GM12878 (cell line): ENCODE measurements at regions not wholly inside any gene's neighbourhood (a gene's known extent, or its start where the extent isn't known, plus 50 kb on each side); places are given as distances from the start of the nearest gene placed in this dataset.

Experiments used
- IRF3 ChIP-seq: fragments of 450-650 bp; IDR thresholded peaks from 2 replicates; pipeline ENCODE4 v1.6.1; 2014; ENCODE audit warnings: mild to moderate bottlenecking
- LARP7 ChIP-seq: fragments of 450-650 bp; IDR thresholded peaks from 2 replicates; pipeline ENCODE4 v1.6.1; 2017; ENCODE audit warnings: mild to moderate bottlenecking
- NFXL1 ChIP-seq: fragments of 450-650 bp; IDR thresholded peaks from 2 replicates; pipeline ENCODE4 v1.6.1; 2017; ENCODE audit warnings: antibody characterized with exemption, mild to moderate bottlenecking, borderline replicate concordance
- RAD51 ChIP-seq: fragments of 450-650 bp; IDR thresholded peaks from 2 replicates; pipeline ENCODE4 v1.6.1; 2016; ENCODE audit warnings: moderate library complexity, mild to moderate bottlenecking, inconsistent platforms
- REST ChIP-seq: IDR thresholded peaks from 2 replicates; pipeline ENCODE4 v1.6.1; 2012; ENCODE audit warnings: mild to moderate bottlenecking, low read depth, low read length
- SREBF2 ChIP-seq: IDR thresholded peaks from 2 replicates; pipeline ENCODE4 v1.6.1; 2012; ENCODE audit warnings: mild to moderate bottlenecking, low read length
- ZBTB4 ChIP-seq: fragments of 450-650 bp; formaldehyde crosslinking; IDR thresholded peaks from 2 replicates; pipeline ENCODE4 v1.4.0; 2022; ENCODE audit warnings: mild to moderate bottlenecking, moderate library complexity

GRCh38 chr2:228545041-228545747 lies 363.7 kb upstream of the SPHKAP start (continued):
- TF ChIP-seq ZBTB4 (CRISPR knock-in tag) = no peak
- TF ChIP-seq RAD51 = no peak
- no peak for TF ChIP-seq NFXL1
- no peak for TF ChIP-seq LARP7
- no peak for TF ChIP-seq IRF3
- no peak for TF ChIP-seq REST
- no peak for TF ChIP-seq SREBF2
- TF ChIP-seq, all 136 proteins: peak for 0
